ENCODE measurements at regions not wholly inside any gene's neighbourhood (a gene's known extent, or its start where the extent isn't known, plus 50 kb on each side); places are given as distances from the start of the nearest gene placed in this dataset.
A peak's percentile ranks its signal among the peaks of the same experiment; 100 is the strongest.

GRCh38 chr1:192066202-192066601 lies 92.1 kb upstream of the RGS18 start:
- Histone ChIP-seq H3K56ac (ENCODE audit: extremely low read depth, insufficient read depth, low read length) (no peak overlapping the region), H4K91ac (ENCODE audit: insufficient read depth, low read depth, low read length) (no peak overlapping the region), H4K20me1 (ENCODE audit: insufficient read depth, low read length) (no peaks in the 10 kb centered on the region), H3K27me3 (ENCODE audit: control insufficient read depth, insufficient read depth, low read length) (no peaks in the 10 kb centered on the region), H4K5ac (ENCODE audit: low read depth, low read length) (no peak overlapping the region), H3K9me1 (ENCODE audit: insufficient read depth, low read length) (no peaks in the 10 kb centered on the region; the same call in 1 of the 2 replicates), H2BK5ac (ENCODE audit: low read depth, low read length, poor library complexity, severe bottlenecking) (no peak overlapping the region), H2BK20ac (ENCODE audit: low read depth, low read length) (no peak overlapping the region), H2BK15ac (ENCODE audit: low read depth, low read length) (no peak overlapping the region), H3K36me3 (ENCODE audit: control insufficient read depth, insufficient read depth, low read length) (no peaks in the 10 kb centered on the region), H3K9me3 (ENCODE audit: control insufficient read depth, insufficient read depth, low read length) (no peaks in the 10 kb centered on the region), H2AK9ac (replicated peaks; ENCODE audit: low read depth, low read length, poor library complexity) (no peak overlapping the region), H3K27ac (ENCODE audit: insufficient read depth, low read length) (no peak overlapping the region), H3K9ac (ENCODE audit: low read depth, low read length) (no peak overlapping the region), H3K79me1 (ENCODE audit: low read depth in 1 of 2, low read length in 2 of 2) (no peaks in the 10 kb centered on the region), H3K4me3 (ENCODE audit: insufficient read depth, low read depth, low read length) (no peak overlapping the region), H3K14ac (replicated peaks; ENCODE audit: low read depth, low read length) (no peak overlapping the region), H3K4me1 (ENCODE audit: control insufficient read depth, insufficient read depth, low read length) (peaks cover 2% of the 10 kb centered on the region; the same call in 1 of the 2 replicates), H4K8ac (ENCODE audit: low read depth in 2 of 2, low read length in 2 of 2) (peak overlapping the region in 1 of 2 experiments; percentile 74; a peak in 1 of 4 replicates), H3K23ac (ENCODE audit: low read depth, low read length) (no peak overlapping the region), H2BK120ac (ENCODE audit: low read depth, low read length) (no peak overlapping the region), H3K4ac (ENCODE audit: low read depth, low read length) (no peak overlapping the region), H2AK5ac (ENCODE audit: low read depth, low read length) (0 out of 2 replicates have a peak overlapping the region, but pooled peaks have one; percentile 75), H3K4me2 (ENCODE audit: low read depth, low read length) (no peak overlapping the region), H2AFZ (replicated peaks; ENCODE audit: low read length, poor library complexity) (no peak overlapping the region), H3K18ac (ENCODE audit: low read depth, low read length) (no peak overlapping the region)
- no CpG with 5 or more reads among the region's 4 CpGs for WGBS, 2 experiments (ENCODE audit: extremely low coverage in 2 of 2, insufficient read length in 1 of 2)
- CTCF ChIA-PET = no interaction called here
- dilution Hi-C loops (cut with HindIII; ENCODE audit: low sequenced_read_pairs, unreplicated experiment) = no loop called here
- no TSS peak for BruUV-seq (replicated peaks)
- DNase-seq = peak; percentile 14
- POLR2A ChIA-PET (ENCODE audit: unreplicated experiment) = no interaction called here
- no peak for ATAC-seq (ENCODE audit: low read depth)
- in situ Hi-C loops (cut with MboI; ENCODE audit: low sequenced_read_pairs) = no loop called here
- no peak for TF ChIP-seq CHD1 (IDR thresholded peaks at IDR 0.05; ENCODE audit: low read depth, low read length)
- TF ChIP-seq CEBPB (IDR thresholded peaks at IDR 0.05; ENCODE audit: low read depth, low read length) = peak; percentile 38; the same call in 1 of the 2 replicates
- intact Hi-C loops (cut with micrococcal nuclease) = no loop called here

All from IMR-90 (cell line).